Memory B cell (primary cell): ENCODE measurements at regions not wholly inside any gene's neighbourhood (a gene's known extent, or its start where the extent isn't known, plus 50 kb on each side); places are given as distances from the start of the nearest gene placed in this dataset.

Experiments
- ATAC-seq: fragments of 150-1000 bp; cut with Tn5 transposase; 2 replicates; pipeline ENCODE4 v1.10.0; 2021; ENCODE audit warnings: low read depth, mild to moderate bottlenecking, moderate library complexity
- DNase-seq, 2 donors: peaks; one replicate each; pipeline ENCODE4 v3.0.0; 2022; ENCODE audit warnings: low spot score in 2 of 2
- H3K27ac Mint-ChIP-seq: one replicate; pipeline ENCODE4 v1.8.0; 2022; ENCODE audit warnings: mild to moderate bottlenecking, moderate library complexity, mixed read lengths
- H3K27me3 Mint-ChIP-seq: one replicate; pipeline ENCODE4 v1.8.0; 2022; ENCODE audit warnings: mixed read lengths
- H3K36me3 Mint-ChIP-seq: one replicate; pipeline ENCODE4 v1.8.0; 2022; ENCODE audit warnings: mild to moderate bottlenecking, mixed read lengths
- H3K4me1 Mint-ChIP-seq: one replicate; pipeline ENCODE4 v1.8.0; 2022; ENCODE audit warnings: mixed read lengths
- H3K4me3 Mint-ChIP-seq: one replicate; pipeline ENCODE4 v1.8.0; 2022; ENCODE audit warnings: mild to moderate bottlenecking, moderate library complexity, mixed read lengths
- H3K9me3 Mint-ChIP-seq: one replicate; pipeline ENCODE4 v1.8.0; 2022; ENCODE audit warnings: mixed read lengths

DNA sequence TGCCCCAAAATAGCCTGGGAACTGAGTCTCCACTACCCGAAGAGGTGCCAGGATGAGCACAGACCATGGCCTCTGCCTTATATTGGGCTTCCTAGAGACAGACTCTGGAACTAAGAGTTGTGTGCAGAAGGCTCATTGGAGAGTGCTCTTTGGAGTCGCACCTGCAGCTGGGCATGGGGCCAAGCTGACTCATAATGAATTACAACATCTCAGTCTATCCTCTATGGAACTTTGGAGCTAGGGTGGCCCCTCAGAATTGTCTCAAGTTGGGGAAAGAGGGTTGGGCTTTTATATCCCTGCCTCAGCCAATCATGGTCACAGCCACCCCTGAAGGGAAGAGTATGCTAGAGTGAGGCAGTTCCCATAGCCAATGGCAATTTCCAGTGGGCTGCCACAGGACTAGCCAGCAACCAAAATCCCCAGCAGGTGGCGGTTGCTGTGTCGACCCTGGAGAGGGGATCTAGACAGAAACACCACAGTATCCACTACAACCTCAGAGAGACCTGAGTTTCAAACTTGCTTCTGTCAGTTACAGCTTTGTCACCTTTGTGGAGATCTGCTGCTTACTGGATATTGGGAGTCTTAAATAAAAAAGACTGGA is 93.8 kb downstream of the DMRTA2 start:
- DNase-seq (no peak), ATAC-seq (no peak)
- no peaks in the 10 kb centered on the region for H3K4me1 Mint-ChIP-seq
- H3K36me3 Mint-ChIP-seq: no peaks in the 10 kb centered on the region
- no peak overlapping the region for H3K4me3 Mint-ChIP-seq
- H3K27me3 Mint-ChIP-seq: peaks cover 16% of the 10 kb centered on the region
- no peak overlapping the region for H3K27ac Mint-ChIP-seq
- H3K9me3 Mint-ChIP-seq: no peaks in the 10 kb centered on the region

DNA sequence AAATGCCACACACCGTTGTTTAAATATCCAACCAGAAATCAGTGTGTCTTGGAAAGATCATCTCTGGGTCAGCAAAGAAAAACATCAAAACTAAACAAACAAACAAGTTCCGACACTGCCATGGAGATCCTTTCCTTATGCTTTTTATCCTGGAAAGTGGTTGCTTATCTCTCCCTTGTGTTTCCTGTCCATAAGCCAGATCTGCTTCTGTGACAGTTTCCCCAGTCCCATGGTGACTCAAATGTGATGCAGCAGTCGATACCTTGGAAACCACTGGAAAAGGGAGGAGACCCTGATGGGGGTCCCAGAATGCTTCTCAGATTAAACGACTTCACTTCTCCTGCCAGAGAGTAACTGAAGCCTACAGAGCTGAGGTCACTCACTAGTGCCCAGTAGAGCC is 94.7 kb downstream of the DMRTA2 start:
- H3K9me3 Mint-ChIP-seq: no peaks in the 10 kb centered on the region
- H3K36me3 Mint-ChIP-seq: no peaks in the 10 kb centered on the region
- ATAC-seq: no peak
- H3K27me3 Mint-ChIP-seq: peaks cover 16% of the 10 kb centered on the region
- no peaks in the 10 kb centered on the region for H3K4me1 Mint-ChIP-seq
- no peak for DNase-seq
- no peak overlapping the region for H3K4me3 Mint-ChIP-seq
- no peak overlapping the region for H3K27ac Mint-ChIP-seq

DNA sequence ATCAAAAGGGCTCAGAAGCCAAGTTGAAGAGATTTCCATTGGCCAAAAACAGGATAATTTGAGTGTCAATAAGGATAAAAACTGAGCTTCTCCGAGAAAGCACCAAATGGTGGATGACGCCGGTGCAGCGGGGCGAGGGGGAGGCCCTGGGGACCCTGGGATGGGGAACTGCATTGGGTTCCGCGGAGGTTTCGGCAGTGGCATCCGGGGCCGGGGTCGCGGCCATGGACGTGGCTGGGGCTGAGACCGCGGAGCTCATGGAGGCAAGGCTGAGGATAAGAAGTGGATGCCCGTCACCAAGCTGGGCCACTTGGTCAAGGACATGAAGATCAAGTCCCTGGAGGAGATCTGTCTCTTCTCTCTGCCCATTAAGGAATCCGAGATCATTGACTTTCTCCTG is 97.2 kb downstream of the DMRTA2 start:
- H3K4me3 Mint-ChIP-seq: no peak overlapping the region
- DNase-seq (no peak), ATAC-seq (no peak)
- H3K27me3 Mint-ChIP-seq: peaks cover 11% of the 10 kb centered on the region
- no peaks in the 10 kb centered on the region for H3K9me3 Mint-ChIP-seq
- no peaks in the 10 kb centered on the region for H3K4me1 Mint-ChIP-seq
- H3K27ac Mint-ChIP-seq: no peak overlapping the region
- H3K36me3 Mint-ChIP-seq: no peaks in the 10 kb centered on the region

DNA sequence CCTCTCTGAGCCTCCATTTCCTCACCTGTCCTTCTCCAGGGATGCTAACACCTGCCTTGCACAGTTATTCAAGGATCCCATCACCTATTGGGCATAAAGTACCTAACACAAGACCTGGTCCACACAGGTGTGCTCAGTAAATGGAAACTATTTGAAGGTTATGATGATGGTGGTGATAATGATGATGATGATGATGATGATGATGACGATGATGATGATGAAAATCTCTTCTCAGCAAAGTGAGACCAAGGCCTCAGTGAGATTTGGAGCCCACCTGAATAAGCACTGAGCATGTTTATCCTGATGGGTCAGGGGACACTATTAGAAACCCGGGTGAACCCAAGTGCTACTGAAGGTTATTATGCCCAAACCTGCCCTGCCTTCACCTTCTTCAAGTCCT is 100.7 kb downstream of the DMRTA2 start:
- peaks cover 2% of the 10 kb centered on the region for H3K9me3 Mint-ChIP-seq
- no peaks in the 10 kb centered on the region for H3K4me1 Mint-ChIP-seq
- H3K36me3 Mint-ChIP-seq: no peaks in the 10 kb centered on the region
- H3K27me3 Mint-ChIP-seq: peaks cover 13% of the 10 kb centered on the region
- H3K27ac Mint-ChIP-seq: no peak overlapping the region
- DNase-seq: no peak
- no peak for ATAC-seq
- H3K4me3 Mint-ChIP-seq: no peak overlapping the region

DNA sequence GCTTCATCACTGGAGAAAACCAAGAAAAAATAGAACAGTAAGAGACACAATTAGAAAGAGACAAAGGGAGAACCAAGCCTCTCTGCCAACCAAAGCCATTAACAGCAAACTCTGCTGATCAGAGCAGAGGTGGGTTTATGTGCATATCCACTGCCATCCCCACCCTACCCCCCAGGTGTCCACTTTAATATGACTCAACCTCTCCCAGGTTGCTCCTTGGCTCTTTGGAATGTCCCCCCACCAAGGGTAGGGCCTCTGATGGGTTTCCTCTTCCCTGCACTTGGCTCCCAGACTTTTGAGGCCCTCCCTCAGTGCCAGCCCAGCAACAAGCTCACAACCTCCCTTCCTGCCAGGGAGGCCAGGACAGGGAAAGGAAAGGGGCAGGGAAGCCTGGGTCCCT is 104.8 kb downstream of the DMRTA2 start:
- H3K4me3 Mint-ChIP-seq: no peak overlapping the region
- no peak overlapping the region for H3K27ac Mint-ChIP-seq
- ATAC-seq: no peak
- DNase-seq: no peak
- H3K27me3 Mint-ChIP-seq: peaks cover 11% of the 10 kb centered on the region
- no peaks in the 10 kb centered on the region for H3K4me1 Mint-ChIP-seq
- H3K36me3 Mint-ChIP-seq: no peaks in the 10 kb centered on the region
- H3K9me3 Mint-ChIP-seq: peaks cover 2% of the 10 kb centered on the region

DNA sequence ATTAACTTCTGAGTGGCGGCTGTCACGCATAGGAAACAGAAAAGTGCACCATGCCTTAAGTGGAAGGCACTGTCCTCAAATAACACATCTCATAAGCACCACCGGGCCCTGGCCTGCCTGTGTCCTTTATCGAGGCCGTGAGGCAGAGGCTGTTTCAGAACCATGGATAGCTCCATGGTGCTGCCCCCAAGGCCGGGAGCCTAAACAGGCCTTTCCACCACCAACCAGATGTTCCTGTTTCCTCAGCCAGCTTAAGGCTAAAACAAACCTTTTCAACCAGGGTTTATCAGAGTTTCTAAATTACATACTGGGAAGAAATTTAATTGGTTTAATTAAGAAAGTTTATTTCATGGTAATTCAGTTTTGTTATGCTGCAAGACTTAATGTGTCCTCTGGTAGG is 114.4 kb downstream of the DMRTA2 start:
- Mint-ChIP-seq H3K36me3 (no peaks in the 10 kb centered on the region), H3K4me3 (no peak overlapping the region), H3K4me1 (no peaks in the 10 kb centered on the region), H3K27ac (no peak overlapping the region), H3K27me3 (peaks cover 8% of the 10 kb centered on the region), H3K9me3 (peaks cover 2% of the 10 kb centered on the region)
- ATAC-seq: no peak
- DNase-seq: no peak

DNA sequence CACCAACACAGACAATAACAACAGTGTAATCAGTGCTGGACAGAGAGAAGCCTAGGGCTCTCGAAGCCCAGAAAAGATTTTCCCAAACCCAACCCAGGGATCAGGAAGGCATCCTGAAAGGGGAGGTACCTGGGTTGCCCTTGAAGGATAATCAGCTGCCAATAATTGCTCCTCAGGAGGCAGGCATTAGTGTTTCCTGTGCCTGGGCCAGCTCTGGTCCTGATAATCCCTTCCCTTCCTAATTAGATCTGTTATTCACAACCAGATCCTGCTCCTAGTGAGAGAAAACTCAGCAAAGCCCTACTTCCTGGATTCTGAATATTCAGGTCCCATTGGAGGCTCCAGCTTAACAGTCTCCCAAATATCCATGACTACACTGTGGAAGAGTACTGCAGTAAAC is 117.4 kb downstream of the DMRTA2 start:
- DNase-seq (no peak), ATAC-seq (no peak)
- Mint-ChIP-seq H3K4me3 (no peak overlapping the region), H3K36me3 (no peaks in the 10 kb centered on the region), H3K4me1 (no peaks in the 10 kb centered on the region), H3K27me3 (peaks cover 4% of the 10 kb centered on the region), H3K27ac (no peak overlapping the region), H3K9me3 (peaks cover 2% of the 10 kb centered on the region)

DNA sequence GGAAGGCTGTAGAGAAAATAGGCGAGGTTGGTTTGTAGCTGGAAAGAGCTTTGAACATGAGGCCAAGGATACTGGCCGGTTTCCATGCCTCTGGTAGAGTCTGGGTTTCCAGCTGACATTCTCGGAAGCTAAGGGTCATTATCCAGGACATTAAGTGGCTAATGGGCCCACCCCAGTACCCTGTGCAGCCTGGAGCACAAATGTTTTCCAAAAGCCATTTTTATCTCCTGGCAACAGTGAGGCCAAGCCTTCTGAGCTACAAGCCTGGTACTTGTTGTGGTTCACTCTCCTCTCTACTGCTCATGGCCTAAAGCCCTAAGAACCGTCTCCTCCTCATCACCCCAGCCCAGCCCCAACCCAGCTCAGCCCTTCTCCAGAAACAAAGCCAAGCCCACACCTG is 122.9 kb downstream of the DMRTA2 start:
- no peaks in the 10 kb centered on the region for H3K36me3 Mint-ChIP-seq
- peaks cover 3% of the 10 kb centered on the region for H3K9me3 Mint-ChIP-seq
- no peak overlapping the region for H3K27ac Mint-ChIP-seq
- ATAC-seq (no peak), DNase-seq (no peak)
- peaks cover 6% of the 10 kb centered on the region for H3K27me3 Mint-ChIP-seq
- H3K4me3 Mint-ChIP-seq: no peak overlapping the region
- no peaks in the 10 kb centered on the region for H3K4me1 Mint-ChIP-seq

DNA sequence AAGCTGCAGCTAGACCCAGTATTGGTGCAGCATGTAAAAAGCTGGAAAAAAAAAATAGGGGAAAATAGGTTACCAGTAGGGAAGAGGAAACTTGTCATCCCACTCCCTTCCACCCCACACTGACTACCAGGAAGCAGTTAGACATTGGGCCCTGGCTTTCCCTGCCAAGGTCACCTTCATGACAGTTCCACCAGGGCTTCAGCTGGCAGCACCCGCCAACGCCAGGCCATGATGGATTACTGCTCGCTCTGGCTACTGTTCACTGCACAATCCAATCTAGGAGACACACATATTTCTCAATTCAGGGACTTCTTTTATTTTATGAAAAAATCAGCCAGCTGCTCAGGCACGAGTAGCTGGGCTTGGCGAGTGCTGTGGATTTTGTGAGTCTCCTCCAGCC is 127.7 kb downstream of the DMRTA2 start:
- Mint-ChIP-seq H3K9me3 (peaks cover 5% of the 10 kb centered on the region), H3K36me3 (no peaks in the 10 kb centered on the region), H3K27me3 (peaks cover 10% of the 10 kb centered on the region), H3K4me3 (no peak overlapping the region), H3K27ac (no peak overlapping the region), H3K4me1 (no peaks in the 10 kb centered on the region)
- ATAC-seq (no peak), DNase-seq (no peak)

DNA sequence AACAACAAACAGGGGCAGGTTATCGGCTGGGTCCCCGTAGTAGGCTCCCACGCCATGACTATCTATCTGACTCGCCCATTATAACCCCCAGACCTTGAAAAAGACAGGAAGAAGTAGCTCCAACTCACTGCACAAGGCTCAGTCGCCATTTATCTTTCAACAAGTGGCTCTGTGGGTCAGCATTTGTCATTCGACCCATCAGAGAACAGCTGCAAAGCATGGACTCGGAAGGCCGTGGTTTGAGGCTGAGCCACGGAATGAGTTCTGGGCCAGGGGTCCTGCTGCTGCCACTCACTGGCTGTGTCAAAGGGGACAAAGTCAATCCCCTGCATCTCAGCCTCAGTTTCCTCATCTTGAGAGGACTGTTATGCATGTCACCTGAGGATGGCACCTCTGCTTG is 131.0 kb downstream of the DMRTA2 start:
- Mint-ChIP-seq H3K27ac (no peak overlapping the region), H3K9me3 (peaks cover 3% of the 10 kb centered on the region), H3K4me1 (no peaks in the 10 kb centered on the region), H3K36me3 (no peaks in the 10 kb centered on the region), H3K4me3 (no peak overlapping the region), H3K27me3 (peaks cover 17% of the 10 kb centered on the region)
- ATAC-seq (no peak), DNase-seq (no peak)

DNA sequence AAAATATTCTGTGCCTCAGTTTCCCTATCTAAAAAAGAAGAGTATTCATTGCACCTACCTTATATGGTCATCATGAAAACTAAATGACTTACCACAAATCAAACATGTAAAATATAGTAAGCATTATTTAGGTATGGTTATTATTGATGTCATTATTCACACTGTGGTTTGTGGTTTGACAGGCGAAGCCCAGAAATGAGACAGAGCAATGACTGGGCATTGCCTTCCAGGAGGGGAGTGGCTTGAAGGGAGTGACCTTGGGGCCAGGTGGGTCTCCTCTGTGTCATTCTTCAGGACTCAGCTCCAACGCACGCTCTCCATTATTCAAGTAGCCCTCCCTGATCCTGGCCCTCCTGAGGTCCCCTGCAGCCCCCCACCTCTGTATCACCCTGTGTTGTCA is 133.7 kb downstream of the DMRTA2 start:
- H3K27me3 Mint-ChIP-seq: peaks cover 17% of the 10 kb centered on the region
- DNase-seq: no peak
- no peak overlapping the region for H3K27ac Mint-ChIP-seq
- no peak for ATAC-seq
- no peaks in the 10 kb centered on the region for H3K4me1 Mint-ChIP-seq
- H3K36me3 Mint-ChIP-seq: no peaks in the 10 kb centered on the region
- peaks cover 1% of the 10 kb centered on the region for H3K9me3 Mint-ChIP-seq
- H3K4me3 Mint-ChIP-seq: no peak overlapping the region

DNA sequence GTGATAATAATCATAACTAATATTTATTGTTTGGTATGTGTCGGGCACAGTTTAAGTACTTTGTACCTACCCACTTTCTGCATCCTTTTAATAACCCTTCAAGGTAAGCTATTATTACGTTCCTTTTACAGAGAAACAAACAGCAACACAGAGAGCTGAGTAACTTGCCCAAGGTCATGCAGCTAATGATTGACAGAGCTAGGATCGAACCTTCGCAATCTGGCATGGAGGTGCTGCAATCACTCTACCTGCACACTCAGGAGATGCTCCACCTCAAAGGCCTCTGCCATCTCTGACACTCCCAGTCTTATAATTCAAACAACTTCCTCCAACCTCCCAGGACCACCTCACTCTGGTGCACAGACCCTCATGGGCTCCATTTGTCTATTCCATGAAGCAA is 137.2 kb downstream of the DMRTA2 start:
- DNase-seq (no peak), ATAC-seq (no peak)
- no peaks in the 10 kb centered on the region for H3K36me3 Mint-ChIP-seq
- H3K27ac Mint-ChIP-seq: no peak overlapping the region
- H3K4me1 Mint-ChIP-seq: no peaks in the 10 kb centered on the region
- no peak overlapping the region for H3K4me3 Mint-ChIP-seq
- no peaks in the 10 kb centered on the region for H3K9me3 Mint-ChIP-seq
- peaks cover 17% of the 10 kb centered on the region for H3K27me3 Mint-ChIP-seq

DNA sequence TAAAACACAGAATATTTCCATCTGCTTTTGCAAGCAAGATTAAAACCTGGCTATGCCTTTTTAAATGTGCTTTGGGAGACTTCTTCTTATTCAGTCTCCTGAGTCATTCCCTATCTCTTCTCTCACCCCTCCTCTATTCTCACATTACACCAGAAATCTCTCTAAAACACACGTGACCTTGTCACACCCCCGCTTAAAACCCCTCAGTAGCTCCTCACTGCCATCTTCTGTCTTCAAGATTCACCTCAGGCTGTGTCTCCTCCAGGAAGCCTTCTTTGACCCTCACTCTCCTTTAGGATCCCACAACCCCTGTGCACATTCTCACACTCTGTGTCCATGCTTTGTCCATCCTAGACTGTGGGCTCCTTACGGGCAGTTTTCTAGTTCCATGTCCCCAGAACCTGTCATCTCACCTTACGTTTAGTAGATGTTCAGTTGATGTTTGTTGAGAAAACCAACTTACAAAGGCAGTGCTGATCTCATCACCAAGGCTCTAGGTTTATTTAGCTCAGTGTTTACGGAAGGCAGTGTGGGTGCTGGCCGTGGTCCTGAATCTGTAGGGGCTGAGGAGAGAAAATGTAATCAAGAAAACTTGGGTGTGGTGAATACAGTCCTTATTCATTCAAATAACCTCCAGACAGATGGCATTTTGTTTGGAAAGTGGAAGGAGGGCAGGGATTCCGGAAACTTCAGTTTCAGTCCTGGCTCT is 143.5 kb downstream of the DMRTA2 start:
- ATAC-seq (no peak), DNase-seq (no peak)
- Mint-ChIP-seq H3K4me1 (peaks cover 3% of the 10 kb centered on the region), H3K36me3 (no peaks in the 10 kb centered on the region), H3K4me3 (no peak overlapping the region), H3K27ac (no peak overlapping the region), H3K9me3 (peaks cover 2% of the 10 kb centered on the region), H3K27me3 (peaks cover 13% of the 10 kb centered on the region)

DNA sequence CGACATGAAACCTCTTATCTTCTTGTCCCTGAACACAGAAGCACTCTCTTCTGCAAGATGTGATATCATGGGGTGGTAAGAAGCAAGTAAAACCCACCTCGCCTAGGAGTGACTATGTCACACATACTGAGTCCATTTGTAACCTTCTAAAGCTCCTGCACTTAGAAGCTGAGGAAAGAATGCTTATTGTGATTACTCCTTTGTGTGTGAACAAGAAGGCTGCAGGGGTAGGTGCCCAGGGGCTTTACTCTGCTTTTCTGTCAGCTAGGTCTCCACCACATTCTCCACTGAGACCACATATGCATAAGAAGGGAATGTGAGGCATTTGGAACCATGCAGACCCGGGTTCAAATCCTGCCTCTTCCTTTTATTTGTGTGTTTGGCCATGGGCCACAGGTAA is 144.3 kb downstream of the DMRTA2 start:
- DNase-seq (no peak), ATAC-seq (no peak)
- H3K9me3 Mint-ChIP-seq: peaks cover 2% of the 10 kb centered on the region
- H3K36me3 Mint-ChIP-seq: no peaks in the 10 kb centered on the region
- no peak overlapping the region for H3K27ac Mint-ChIP-seq
- no peak overlapping the region for H3K4me3 Mint-ChIP-seq
- peaks cover 12% of the 10 kb centered on the region for H3K27me3 Mint-ChIP-seq
- H3K4me1 Mint-ChIP-seq: peaks cover 3% of the 10 kb centered on the region

DNA sequence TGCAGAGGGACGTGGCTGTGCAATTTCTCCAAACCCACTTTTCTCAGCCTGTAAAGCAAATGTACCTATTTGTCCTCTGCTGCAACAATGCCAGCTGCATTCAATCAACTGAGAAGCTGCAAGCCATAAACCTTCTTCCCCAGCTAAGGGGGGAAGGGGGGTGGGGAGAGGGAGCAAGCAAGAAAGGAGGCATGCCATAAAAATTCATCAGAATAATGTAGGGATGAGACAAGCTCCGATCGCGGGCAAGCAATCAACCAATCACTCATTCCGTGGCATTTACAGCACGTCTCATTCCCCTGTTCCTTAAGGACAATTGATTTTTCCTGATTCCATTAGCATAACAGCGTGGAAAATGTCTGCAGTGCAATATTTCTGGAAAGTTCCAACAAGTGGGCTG is 144.8 kb downstream of the DMRTA2 start:
- Mint-ChIP-seq H3K9me3 (peaks cover 2% of the 10 kb centered on the region), H3K4me1 (peaks cover 3% of the 10 kb centered on the region), H3K27me3 (peaks cover 12% of the 10 kb centered on the region), H3K36me3 (no peaks in the 10 kb centered on the region), H3K27ac (no peak overlapping the region), H3K4me3 (no peak overlapping the region)
- ATAC-seq (no peak), DNase-seq (no peak)
